ENCODE measurements at regions not wholly inside any gene's neighbourhood (a gene's known extent, or its start where the extent isn't known, plus 50 kb on each side); places are given as distances from the start of the nearest gene placed in this dataset.

DNA sequence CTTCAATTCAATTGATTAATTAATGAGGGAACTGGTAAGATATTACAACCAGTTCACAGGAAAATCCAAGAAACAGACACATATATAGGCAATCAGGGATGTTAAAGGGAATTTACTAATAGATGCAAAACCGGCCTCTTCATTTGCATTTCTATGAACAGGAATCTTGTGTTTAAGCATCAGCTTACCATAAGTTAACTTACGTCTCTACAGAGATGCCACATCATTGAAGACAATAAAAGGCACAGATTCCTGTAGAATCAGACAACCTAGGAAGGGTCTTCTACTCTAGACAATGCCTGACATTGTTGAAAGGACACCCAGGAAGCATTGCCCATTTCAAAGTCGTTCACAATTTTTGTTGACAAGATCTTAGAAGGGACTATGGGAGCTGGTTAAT is 93.0 kb upstream of the EPCAM start:
- TF ChIP-seq CTCF (IDR thresholded peaks at IDR 0.05; ENCODE audit: poor library complexity, severe bottlenecking) (no peak), SMC3 (conservative IDR thresholded peaks at IDR 0.05; ENCODE audit: poor library complexity) (no peak), MXI1 (conservative IDR thresholded peaks at IDR 0.05; ENCODE audit: poor library complexity, severe bottlenecking) (no peak), RAD21 (conservative IDR thresholded peaks at IDR 0.05) (no peak)

Measured in neural cell (in vitro differentiated cells).